HCT116 (cell line): ENCODE measurements at regions not wholly inside any gene's neighbourhood (a gene's known extent, or its start where the extent isn't known, plus 50 kb on each side); places are given as distances from the start of the nearest gene placed in this dataset.

Experiments
- ATAC-seq: fragments of 200-7000 bp; cut with Tn5 transposase; 2 replicates; pipeline ENCODE4 v1.9.1; 2020; ENCODE audit warnings: mild to moderate bottlenecking, moderate library complexity
- BruUV-seq: library from RNA; stranded (reverse); fragments of 400-500 nt; replicated peaks from 2 replicates; lab custom pipeline; 2021; lab: Mats Ljungman, UMichigan
- CTCF ChIA-PET: fragments of 300-600 bp; sonication (Branson Sonifier 250); formaldehyde crosslinking; loops from one replicate; lab custom pipeline; 2021; ENCODE audit warnings: antibody characterized with exemption; lab: Charles Lee
- POLR2A ChIA-PET: fragments of 300-600, 350-600 bp; sonication (Branson Sonifier 250); formaldehyde crosslinking; loops from one replicate; lab custom pipeline; 2021; ENCODE audit warnings: antibody characterized with exemption; lab: Charles Lee
- RAD21 ChIA-PET, 2 experiments: fragments of 300-600 bp; sonication (Branson Sonifier 250); formaldehyde crosslinking; loops; one replicate each; lab custom pipeline; 2023; ENCODE audit warnings: low total read pairs in 2 of 2; ENCODE audit not compliant: uncharacterized antibody in 2 of 2, unreplicated experiment in 2 of 2, low non-redundant PET in 1 of 2; lab: Charles Lee
- DNase-seq: peaks from one replicate; pipeline ENCODE4 v3.0.0-alpha.2; 2010; ENCODE audit warnings: low read depth, low spot score
- H2AFZ ChIP-seq: fragments of 200-600 bp; shearing (Covaris generic), sonication (generic); 2 replicates; pipeline ENCODE4 v1.6.1; 2017; ENCODE audit warnings: low read depth, mixed run types, mixed read lengths, antibody characterized with exemption, low read length; ENCODE audit not compliant: poor library complexity, severe bottlenecking
- H3K27ac ChIP-seq: 2 replicates; pipeline ENCODE4 v1.5.1; 2012; ENCODE audit warnings: low read depth, low read length
- H3K27me3 ChIP-seq: fragments of 200-600 bp; sonication (generic); 2 replicates; pipeline ENCODE4 v1.6.1; 2016; ENCODE audit warnings: mixed run types, low read length, mixed read lengths; ENCODE audit not compliant: insufficient read depth
- H3K36me3 ChIP-seq, 2 experiments: fragments of 200-500 bp in 1 of 2; fragments of 200-600 bp in 1 of 2; sonication (Bioruptor generic) in 1 of 2; sonication (generic) in 1 of 2; 2 replicates each; pipeline versions ENCODE4 v1.5.1 to v1.6.1; 2014 to 2016; ENCODE audit warnings: low read length in 2 of 2, inconsistent platforms in 1 of 2, mixed read lengths in 1 of 2, mixed run types in 1 of 2; ENCODE audit not compliant: insufficient read depth in 2 of 2, control insufficient read depth in 1 of 2
- H3K4me1 ChIP-seq, 2 experiments: fragments of 200-600 bp in 1 of 2; sonication (generic) in 1 of 2; 2 replicates each; pipeline versions ENCODE4 v1.5.1 to v1.6.1; 2012 to 2017; ENCODE audit warnings: low read length in 2 of 2, inconsistent platforms in 1 of 2, mild to moderate bottlenecking in 1 of 2, mixed read lengths in 1 of 2, mixed run types in 1 of 2, moderate library complexity in 1 of 2; ENCODE audit not compliant: insufficient read depth in 2 of 2, control insufficient read depth in 1 of 2
- H3K4me2 ChIP-seq: fragments of 200-600 bp; sonication (generic); 2 replicates; pipeline ENCODE4 v1.6.1; 2017; ENCODE audit warnings: mixed run types, low read length, mixed read lengths
- H3K4me3 ChIP-seq, 2 experiments: fragments of 200-600 bp in 1 of 2; sonication (generic) in 1 of 2; replicated peaks in 1 of 2; 2 replicates each; pipeline ENCODE4 v1.5.1; 2011 to 2016; ENCODE audit warnings: low read length in 2 of 2, control low read depth in 1 of 2, low read depth in 1 of 2, mild to moderate bottlenecking in 1 of 2, mixed read lengths in 1 of 2, mixed run types in 1 of 2
- H3K79me2 ChIP-seq: fragments of 200-600 bp; sonication (generic); 2 replicates; pipeline ENCODE4 v1.6.1; 2017; ENCODE audit warnings: mild to moderate bottlenecking, mixed run types, low read length, moderate library complexity, mixed read lengths; ENCODE audit not compliant: insufficient read depth
- H3K9ac ChIP-seq: fragments of 200-600 bp; sonication (generic); 2 replicates; pipeline ENCODE4 v1.6.1; 2016; ENCODE audit warnings: low read length, mixed read lengths
- H3K9me2 ChIP-seq: fragments of 200-600 bp; sonication (generic), shearing (Covaris generic); 2 replicates; pipeline ENCODE4 v1.6.1; 2017; ENCODE audit warnings: mixed run types, mild to moderate bottlenecking, moderate library complexity; ENCODE audit not compliant: insufficient read depth
- H3K9me3 ChIP-seq, 2 experiments: fragments of 200-500 bp in 1 of 2; fragments of 200-600 bp in 1 of 2; sonication (Bioruptor generic) in 1 of 2; sonication (generic) in 1 of 2; 2 replicates each; pipeline ENCODE4 v1.6.1; 2014 to 2017; ENCODE audit warnings: low read length in 2 of 2, mixed read lengths in 2 of 2, inconsistent platforms in 1 of 2, low read depth in 1 of 2, mild to moderate bottlenecking in 1 of 2, mixed run types in 1 of 2, moderate library complexity in 1 of 2; ENCODE audit not compliant: control insufficient read depth in 1 of 2, insufficient read depth in 1 of 2
- H4K20me1 ChIP-seq: fragments of 200-600 bp; sonication (generic), shearing (Covaris generic); 2 replicates; pipeline ENCODE4 v1.6.1; 2017; ENCODE audit warnings: mixed run types, mild to moderate bottlenecking, moderate library complexity; ENCODE audit not compliant: insufficient read depth
- CEBPB ChIP-seq: IDR thresholded peaks from 2 replicates; pipeline ENCODE4 v1.6.1; 2012; ENCODE audit warnings: low read depth
- FOSL1 ChIP-seq: IDR thresholded peaks from 2 replicates; pipeline ENCODE4 v1.6.1; 2012; ENCODE audit warnings: low read depth
- POLR2AphosphoS5 ChIP-seq: IDR thresholded peaks from 2 replicates; pipeline ENCODE4 v1.6.1; 2011; ENCODE audit warnings: mild to moderate bottlenecking, low read depth, low read length, moderate library complexity
- RAD21 ChIP-seq: IDR thresholded peaks from 2 replicates; pipeline ENCODE4 v1.6.1; 2012; ENCODE audit warnings: low read depth, mild to moderate bottlenecking
- SIN3A ChIP-seq: IDR thresholded peaks from 2 replicates; pipeline ENCODE4 v1.6.1; 2012; ENCODE audit warnings: low read depth
- SRF ChIP-seq: IDR thresholded peaks from 2 replicates; pipeline ENCODE4 v1.6.1; 2012; ENCODE audit warnings: low read depth
- YY1 ChIP-seq: IDR thresholded peaks from 2 replicates; pipeline ENCODE4 v1.6.1; 2011; ENCODE audit warnings: low read length, low read depth, moderate library complexity, mild to moderate bottlenecking; ENCODE audit not compliant: insufficient replicate concordance; ENCODE audit errors: extremely low read depth
- ZFX ChIP-seq: fragments of 450-650 bp; IDR thresholded peaks from 2 replicates; pipeline ENCODE4 v1.6.1; 2017
- ZNF274 ChIP-seq: fragments of 200-500 bp; sonication (Bioruptor generic); IDR thresholded peaks from 2 replicates; pipeline ENCODE4 v1.6.1; 2014; ENCODE audit warnings: mild to moderate bottlenecking, low read depth, low read length, inconsistent platforms
- intact Hi-C: fragments of 100-400 bp; cut with micrococcal nuclease; formaldehyde crosslinking; loops from 2 replicates; pipeline ENCODE4 v1.10.0; 2022
- TF ChIP-seq, protein P1 (sequence below): IDR thresholded peaks from 2 replicates; pipeline ENCODE4 v1.6.1; 2012; ENCODE audit warnings: low read depth
- TF ChIP-seq, protein P2 (sequence below): IDR thresholded peaks from 2 replicates; pipeline ENCODE4 v1.6.1; 2012

DNA sequence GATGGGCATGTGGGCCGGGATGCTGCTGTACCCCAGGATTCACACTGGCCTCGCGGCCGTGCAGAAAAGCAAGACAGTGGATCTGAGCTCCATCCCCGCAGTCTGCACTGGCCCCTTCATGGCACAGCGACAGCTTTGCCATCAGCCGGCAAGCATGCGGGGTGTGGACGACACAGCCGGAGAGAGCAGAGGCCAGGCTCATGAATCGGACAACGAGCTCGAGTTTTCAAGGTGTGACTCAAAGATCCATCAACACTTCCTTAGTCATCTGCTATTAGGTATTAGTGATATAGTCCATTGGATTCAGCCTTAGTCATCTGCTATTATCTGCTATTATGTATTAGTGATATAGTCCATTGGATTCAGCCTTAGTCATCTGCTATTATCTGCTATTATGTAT lies 254.7 kb downstream of the KLF6 start (continued):
- TF ChIP-seq YY1 (no peak), CEBPB (no peak), FOSL1 (no peak), ZNF274 (no peak), ZFX (no peak), POLR2AphosphoS5 (no peak), SRF (no peak)
- TF ChIP-seq, protein P1, sequence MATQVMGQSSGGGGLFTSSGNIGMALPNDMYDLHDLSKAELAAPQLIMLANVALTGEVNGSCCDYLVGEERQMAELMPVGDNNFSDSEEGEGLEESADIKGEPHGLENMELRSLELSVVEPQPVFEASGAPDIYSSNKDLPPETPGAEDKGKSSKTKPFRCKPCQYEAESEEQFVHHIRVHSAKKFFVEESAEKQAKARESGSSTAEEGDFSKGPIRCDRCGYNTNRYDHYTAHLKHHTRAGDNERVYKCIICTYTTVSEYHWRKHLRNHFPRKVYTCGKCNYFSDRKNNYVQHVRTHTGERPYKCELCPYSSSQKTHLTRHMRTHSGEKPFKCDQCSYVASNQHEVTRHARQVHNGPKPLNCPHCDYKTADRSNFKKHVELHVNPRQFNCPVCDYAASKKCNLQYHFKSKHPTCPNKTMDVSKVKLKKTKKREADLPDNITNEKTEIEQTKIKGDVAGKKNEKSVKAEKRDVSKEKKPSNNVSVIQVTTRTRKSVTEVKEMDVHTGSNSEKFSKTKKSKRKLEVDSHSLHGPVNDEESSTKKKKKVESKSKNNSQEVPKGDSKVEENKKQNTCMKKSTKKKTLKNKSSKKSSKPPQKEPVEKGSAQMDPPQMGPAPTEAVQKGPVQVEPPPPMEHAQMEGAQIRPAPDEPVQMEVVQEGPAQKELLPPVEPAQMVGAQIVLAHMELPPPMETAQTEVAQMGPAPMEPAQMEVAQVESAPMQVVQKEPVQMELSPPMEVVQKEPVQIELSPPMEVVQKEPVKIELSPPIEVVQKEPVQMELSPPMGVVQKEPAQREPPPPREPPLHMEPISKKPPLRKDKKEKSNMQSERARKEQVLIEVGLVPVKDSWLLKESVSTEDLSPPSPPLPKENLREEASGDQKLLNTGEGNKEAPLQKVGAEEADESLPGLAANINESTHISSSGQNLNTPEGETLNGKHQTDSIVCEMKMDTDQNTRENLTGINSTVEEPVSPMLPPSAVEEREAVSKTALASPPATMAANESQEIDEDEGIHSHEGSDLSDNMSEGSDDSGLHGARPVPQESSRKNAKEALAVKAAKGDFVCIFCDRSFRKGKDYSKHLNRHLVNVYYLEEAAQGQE: no peak
- TF ChIP-seq, protein P2, sequence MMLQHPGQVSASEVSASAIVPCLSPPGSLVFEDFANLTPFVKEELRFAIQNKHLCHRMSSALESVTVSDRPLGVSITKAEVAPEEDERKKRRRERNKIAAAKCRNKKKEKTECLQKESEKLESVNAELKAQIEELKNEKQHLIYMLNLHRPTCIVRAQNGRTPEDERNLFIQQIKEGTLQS: no peak

DNA sequence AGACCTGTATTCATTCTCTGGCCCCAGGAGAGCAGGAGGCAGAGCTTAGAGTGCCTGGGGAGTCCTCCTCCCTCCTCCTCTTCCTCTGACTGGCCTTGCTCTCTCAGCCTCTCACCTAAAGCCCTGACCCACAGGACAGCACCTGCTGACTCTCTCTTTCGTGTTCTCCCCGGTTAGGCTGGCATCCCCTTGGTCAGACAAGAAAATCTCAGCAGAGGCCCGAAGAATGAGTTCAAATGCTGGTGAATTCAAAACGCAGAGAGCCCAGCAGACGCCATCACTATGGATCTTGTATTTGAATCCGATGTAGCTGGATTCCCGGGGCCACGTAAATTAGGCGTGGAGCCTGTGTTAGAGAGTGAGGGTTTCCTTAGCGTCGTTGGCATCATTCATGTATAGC lies 255.3 kb downstream of the KLF6 start:
- H3K27ac ChIP-seq: no peak overlapping the region
- H3K27me3 ChIP-seq: no peaks in the 10 kb centered on the region
- no peak overlapping the region for H3K9ac ChIP-seq
- no peak for TF ChIP-seq CEBPB
- no peak for TF ChIP-seq SIN3A
- TF ChIP-seq RAD21: no peak
- H2AFZ ChIP-seq: no peak overlapping the region
- H3K4me1 ChIP-seq: peaks cover 10 to 49% of the 10 kb centered on the region in 2 experiments
- H3K4me3 ChIP-seq: no peak overlapping the region
- no peaks in the 10 kb centered on the region for H3K36me3 ChIP-seq
- CTCF ChIA-PET: interaction anchor here (0.6 kb wide), 1 partner anchor 357 kb away, joined by 3 read pairs; the partner anchor contains the start of gene PITRM1
- no peaks in the 10 kb centered on the region for H4K20me1 ChIP-seq
- H3K4me2 ChIP-seq: no peak overlapping the region
- no peak for DNase-seq
- BruUV-seq: no TSS peak
- no peaks in the 10 kb centered on the region for H3K9me3 ChIP-seq
- H3K79me2 ChIP-seq: no peaks in the 10 kb centered on the region
- POLR2A ChIA-PET: no interaction called here
- no peaks in the 10 kb centered on the region for H3K9me2 ChIP-seq
- no peak for ATAC-seq
- RAD21 ChIA-PET: no interaction called here
- intact Hi-C loops: no loop called here
